HS-27A (cell line): ENCODE measurements at regions not wholly inside any gene's neighbourhood (a gene's known extent, or its start where the extent isn't known, plus 50 kb on each side); places are given as distances from the start of the nearest gene placed in this dataset.

Experiments used
- DNase-seq: peaks from one replicate; pipeline ENCODE4 v3.0.0-alpha.2; 2012; ENCODE audit warnings: low read depth, missing footprints

DNA sequence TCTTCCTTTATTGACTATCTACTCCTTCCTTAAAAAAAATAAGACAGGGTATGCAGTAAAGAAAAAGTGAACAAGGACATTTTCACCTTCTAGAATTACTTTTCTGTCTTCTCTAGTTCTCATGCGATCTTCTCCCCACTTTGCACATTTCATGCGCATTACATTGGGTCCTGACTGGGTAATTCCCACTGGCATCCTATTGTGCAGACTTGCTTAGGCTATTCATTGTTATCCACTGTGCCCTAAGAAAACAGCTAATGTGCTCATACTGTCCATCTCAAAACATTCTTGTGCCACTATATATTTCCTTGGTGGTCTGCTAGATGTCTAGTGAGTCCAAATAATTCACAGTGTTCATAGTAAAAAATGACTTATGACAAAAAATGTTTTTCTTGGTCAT lies 447.4 kb upstream of the ROBO1 start:
- DNase-seq = no peak

DNA sequence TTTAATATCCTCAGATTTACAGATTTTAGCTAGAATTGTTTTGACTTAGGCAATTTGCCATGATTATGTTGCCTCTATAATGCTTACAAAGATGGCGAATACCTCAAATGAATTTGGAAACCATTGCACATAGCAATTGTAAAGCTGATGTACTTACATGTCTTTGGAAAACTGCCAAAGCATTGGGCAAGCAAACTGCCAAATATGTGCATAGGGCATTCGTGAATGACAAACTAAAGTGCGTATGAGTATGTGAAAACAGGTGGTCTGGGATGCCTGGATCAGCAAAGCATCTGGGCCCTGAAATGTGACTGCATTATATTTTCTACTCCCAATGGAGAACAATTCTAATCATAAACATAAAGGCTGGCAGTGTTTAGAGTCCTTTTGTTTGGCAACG lies 445.3 kb upstream of the ROBO1 start:
- DNase-seq = no peak

GRCh38 chr3:80192936-80193335 lies 425.1 kb upstream of the ROBO1 start:
- DNase-seq = peak; percentile 30

- DNase-seq = peak; percentile 88
Measured at GRCh38 chr3:80190051-80190450, 422.3 kb upstream of the ROBO1 start.

GRCh38 chr3:80187981-80188380 lies 420.2 kb upstream of the ROBO1 start:
- DNase-seq = no peak

DNA sequence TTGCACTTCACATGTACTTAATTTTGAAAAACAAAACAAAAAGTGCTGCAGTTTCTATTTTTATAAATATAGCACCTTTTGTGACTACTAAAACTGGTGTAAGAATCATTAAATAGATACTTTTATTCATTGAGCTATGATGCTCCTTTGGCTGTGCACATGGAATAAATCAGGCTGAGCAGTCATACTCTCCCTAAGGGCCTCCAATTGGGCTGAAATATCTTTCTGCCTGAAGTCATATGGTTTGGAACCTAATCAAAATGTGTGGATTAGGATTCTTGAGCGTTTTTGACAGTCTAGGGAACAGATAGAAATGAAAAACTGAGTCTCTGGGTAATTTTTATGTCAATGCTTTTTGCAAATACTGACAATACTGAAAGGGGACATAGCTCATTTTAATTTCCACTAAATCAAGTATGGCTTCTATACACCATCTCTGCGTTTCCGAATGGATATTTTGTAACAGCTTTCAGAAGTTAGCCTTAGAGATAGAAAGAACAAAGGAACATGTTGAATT lies 392.2 kb upstream of the ROBO1 start:
- DNase-seq = no peak

DNA sequence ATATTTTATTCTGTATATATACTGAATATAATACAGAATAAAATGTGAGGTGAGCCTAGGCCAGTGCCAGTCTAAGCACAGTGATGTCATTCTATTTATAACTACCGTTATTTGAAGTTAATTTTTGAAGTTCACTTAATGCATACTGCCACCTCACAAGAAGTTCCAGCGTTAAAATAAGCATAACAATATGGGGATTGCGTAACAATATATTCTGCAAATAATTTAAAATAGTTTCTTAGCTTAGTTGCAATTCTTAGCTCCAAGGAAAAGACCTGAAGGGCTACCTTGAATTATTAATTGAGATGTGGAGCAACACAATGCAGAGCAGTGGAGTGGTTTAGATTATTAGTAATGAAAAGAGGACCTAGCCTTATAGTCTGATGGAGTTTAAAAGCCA lies 390.5 kb upstream of the ROBO1 start:
- DNase-seq = no peak

DNA sequence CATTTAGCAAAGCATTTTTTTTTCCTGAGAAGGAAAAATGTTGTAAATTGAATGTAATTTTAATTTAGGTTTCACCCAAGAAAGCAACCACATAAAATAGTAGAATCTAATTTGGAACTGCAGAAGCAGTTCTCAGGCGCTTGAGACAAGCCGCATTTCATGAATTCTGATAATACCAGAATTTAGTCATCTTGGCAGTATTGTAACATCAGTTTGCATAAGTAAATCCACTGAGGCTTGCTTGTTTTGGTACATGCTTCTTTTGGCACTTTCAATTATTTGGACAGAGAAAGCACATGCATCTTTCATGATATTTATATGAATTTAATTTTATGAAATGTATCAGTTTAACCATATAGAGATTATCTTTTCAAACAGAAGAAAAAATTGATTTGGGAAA lies 389.7 kb upstream of the ROBO1 start:
- DNase-seq = no peak

GRCh38 chr3:80152692-80153091 lies 384.9 kb upstream of the ROBO1 start:
- DNase-seq = no peak

- no peak for DNase-seq
Measured at GRCh38 chr3:80142714-80143113, 374.9 kb upstream of the ROBO1 start.

DNA sequence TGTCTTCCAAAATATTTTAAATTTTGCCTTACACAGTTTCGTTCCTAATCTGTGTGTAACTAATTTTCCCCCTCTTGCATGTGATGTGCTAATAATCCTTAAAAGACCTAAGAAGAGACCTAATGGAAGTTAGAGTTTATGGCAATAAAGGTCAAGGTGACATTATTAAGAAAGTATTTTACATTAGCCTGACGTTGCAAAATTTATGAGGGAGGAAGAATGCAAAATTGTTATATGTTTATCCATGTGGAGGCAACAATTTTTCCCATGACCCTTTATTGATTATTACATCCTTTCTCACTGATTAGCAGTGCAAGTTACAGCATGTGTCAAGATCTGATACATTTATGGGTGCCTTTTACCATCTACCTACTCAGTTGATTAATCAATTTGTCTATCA lies 373.8 kb upstream of the ROBO1 start:
- DNase-seq = no peak

DNA sequence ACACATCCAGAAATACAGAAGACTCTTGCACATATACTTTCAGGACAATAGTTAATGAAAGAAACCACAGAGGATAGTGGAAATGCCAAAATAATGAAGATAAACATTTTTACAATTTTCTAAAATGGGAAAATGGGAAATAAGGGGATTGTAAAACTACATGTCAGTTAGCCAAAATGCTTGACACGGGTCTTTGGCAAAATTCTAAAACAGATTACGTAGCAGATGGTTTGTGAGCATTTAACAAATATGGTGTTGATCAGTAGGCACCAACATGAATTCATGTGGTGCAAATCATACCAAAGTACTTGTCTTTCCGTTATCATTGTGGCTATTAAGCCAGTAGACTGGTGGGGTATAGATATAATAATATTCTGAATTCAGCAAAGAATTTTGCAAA lies 348.5 kb upstream of the ROBO1 start:
- no peak for DNase-seq

GRCh38 chr3:80114694-80115093 lies 346.9 kb upstream of the ROBO1 start:
- no peak for DNase-seq

GRCh38 chr3:80113331-80113730 lies 345.5 kb upstream of the ROBO1 start:
- no peak for DNase-seq

GRCh38 chr3:80099559-80100066 lies 331.8 kb upstream of the ROBO1 start:
- no peak for DNase-seq

DNA sequence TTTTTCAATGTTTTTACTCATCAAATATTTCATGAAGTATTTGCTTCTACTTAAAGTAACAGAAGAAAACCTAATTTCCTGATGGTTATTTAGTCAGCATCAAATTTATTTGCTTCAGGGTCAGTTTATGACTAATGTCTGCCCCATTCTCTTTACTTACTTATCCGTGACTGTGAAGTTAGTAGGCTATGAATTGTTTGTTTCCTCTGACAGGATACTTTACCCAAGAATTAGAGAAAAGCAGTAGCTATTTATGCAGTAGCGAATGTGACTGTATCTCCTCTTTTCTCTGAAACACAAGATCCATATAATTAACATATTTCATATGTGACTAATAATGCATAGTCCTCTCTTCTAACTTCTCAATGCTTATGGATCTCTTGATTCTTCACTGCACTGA lies 329.9 kb upstream of the ROBO1 start:
- no peak for DNase-seq

- DNase-seq = no peak
Measured at GRCh38 chr3:80096909-80097308, 329.1 kb upstream of the ROBO1 start.

DNA sequence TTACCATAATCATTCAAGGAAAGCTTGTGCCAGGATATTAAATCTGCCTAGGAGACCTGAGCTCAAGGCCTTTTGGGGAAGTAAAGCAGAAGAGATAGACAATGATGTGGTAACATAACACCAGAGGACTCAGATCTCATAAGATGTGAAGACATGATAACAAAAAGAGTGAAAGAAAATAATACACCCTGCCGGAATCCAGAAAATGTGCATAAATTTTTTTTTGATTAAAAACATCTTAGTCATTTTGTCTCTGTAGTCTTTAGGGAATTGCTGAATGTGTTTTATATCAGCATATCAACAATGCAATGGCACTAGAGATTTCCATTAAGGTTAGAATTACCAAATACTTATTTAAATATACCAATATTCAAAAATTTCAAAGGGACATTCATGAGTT lies 326.8 kb upstream of the ROBO1 start:
- peak; percentile 22 for DNase-seq

GRCh38 chr3:80087767-80088166 lies 320.0 kb upstream of the ROBO1 start:
- DNase-seq = peak; percentile 47

DNA sequence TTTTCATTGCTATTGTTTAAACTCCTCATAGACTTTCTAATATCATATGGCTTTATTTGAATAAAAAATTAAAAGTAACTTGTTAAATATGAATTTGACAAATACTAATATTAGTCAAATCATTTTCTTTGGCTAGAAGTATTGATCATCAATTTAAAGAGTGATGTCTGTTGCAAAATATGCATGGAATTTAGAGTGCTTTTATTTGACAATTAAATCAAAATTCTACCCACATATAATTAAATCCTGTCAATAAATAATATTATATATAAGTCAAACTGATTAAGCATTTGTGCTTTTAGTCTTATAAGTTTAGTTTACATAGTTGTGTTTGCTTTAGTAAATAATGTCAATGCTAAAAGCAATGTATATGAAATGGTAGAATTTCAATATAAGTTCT lies 318.6 kb upstream of the ROBO1 start:
- DNase-seq = no peak

DNA sequence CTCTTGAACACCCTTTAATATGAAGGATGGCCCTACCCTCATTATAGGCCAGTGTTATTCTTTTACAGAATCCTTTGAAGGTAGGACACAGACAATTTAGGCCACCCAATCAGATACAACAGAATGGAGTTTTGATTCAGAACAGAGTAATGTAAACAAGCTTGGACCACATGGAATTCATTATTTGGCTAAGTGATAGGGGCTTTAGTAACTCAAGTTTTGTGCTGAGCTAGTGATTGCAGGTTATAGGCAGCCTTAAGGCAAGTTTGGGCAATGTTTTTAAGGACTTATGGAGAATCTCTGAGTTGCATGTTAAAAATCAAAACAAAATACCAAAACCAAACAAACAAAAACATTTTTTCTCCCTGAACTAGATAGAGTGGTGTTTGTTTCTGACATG lies 312.1 kb upstream of the ROBO1 start:
- DNase-seq = no peak

GRCh38 chr3:80068459-80068858 lies 300.7 kb upstream of the ROBO1 start:
- no peak for DNase-seq

GRCh38 chr3:80063535-80063934 lies 295.7 kb upstream of the ROBO1 start:
- DNase-seq = no peak

- DNase-seq = no peak
Measured at GRCh38 chr3:80060664-80061063, 292.9 kb upstream of the ROBO1 start.

DNA sequence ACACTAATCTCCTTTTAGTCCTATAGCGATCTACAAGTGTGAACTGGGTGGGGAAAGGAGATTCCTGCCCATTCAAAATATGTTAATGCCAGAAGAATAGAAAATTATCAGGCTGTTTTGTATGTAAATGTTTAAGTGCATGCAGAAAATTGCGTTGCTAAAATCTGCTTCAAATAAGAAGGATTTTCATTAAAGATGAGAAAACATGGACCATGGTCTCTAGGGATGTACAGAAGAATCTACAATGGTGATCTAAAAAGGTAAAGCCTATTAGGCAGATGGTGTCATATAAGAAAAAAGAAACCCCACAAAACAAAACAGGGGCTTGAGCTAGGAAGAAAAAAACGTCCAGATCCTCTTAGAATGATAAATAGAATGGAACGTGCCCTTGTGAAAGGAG lies 287.5 kb upstream of the ROBO1 start:
- DNase-seq = no peak
